Calu3 (cell line): ENCODE measurements at regions not wholly inside any gene's neighbourhood (a gene's known extent, or its start where the extent isn't known, plus 50 kb on each side); places are given as distances from the start of the nearest gene placed in this dataset.
"Not testable (repeated sequence)": the region's sequence is repeated elsewhere in the genome, so short reads cannot be mapped to it uniquely, and the experiment has no call there.

ENCODE experiments used
- BruUV-seq: library from RNA; stranded (reverse); fragments of 400-500 nt; replicated peaks from 2 replicates; lab custom pipeline; 2021; lab: Mats Ljungman, UMichigan
- CTCF ChIA-PET: fragments of 300-600 bp; sonication (Branson Sonifier 250); formaldehyde crosslinking; loops from one replicate; lab custom pipeline; 2022; ENCODE audit warnings: antibody characterized with exemption; lab: Charles Lee
- DNase-seq: peaks from one replicate; pipeline ENCODE4 v3.0.0; 2022
- H3K27ac Mint-ChIP-seq: one replicate; pipeline ENCODE4 v1.8.0; 2022; ENCODE audit warnings: mixed read lengths; ENCODE audit not compliant: unreplicated experiment
- H3K27me3 Mint-ChIP-seq: one replicate; pipeline ENCODE4 v1.8.0; 2022; ENCODE audit warnings: mixed read lengths; ENCODE audit not compliant: unreplicated experiment
- H3K36me3 Mint-ChIP-seq: one replicate; pipeline ENCODE4 v1.8.0; 2022; ENCODE audit warnings: mild to moderate bottlenecking, moderate library complexity, mixed read lengths; ENCODE audit not compliant: insufficient read depth, unreplicated experiment
- H3K4me1 Mint-ChIP-seq: one replicate; pipeline ENCODE4 v1.8.0; 2022; ENCODE audit warnings: mild to moderate bottlenecking, low read depth, mixed read lengths; ENCODE audit not compliant: unreplicated experiment
- H3K4me3 Mint-ChIP-seq: one replicate; pipeline ENCODE4 v1.8.0; 2022; ENCODE audit warnings: mild to moderate bottlenecking, low read depth, moderate library complexity, mixed read lengths; ENCODE audit not compliant: unreplicated experiment
- H3K9me3 Mint-ChIP-seq: one replicate; pipeline ENCODE4 v1.8.0; 2022; ENCODE audit warnings: low read depth, mixed read lengths; ENCODE audit not compliant: unreplicated experiment
- CTCF ChIP-seq: fragments of 200-600 bp; IDR thresholded peaks from one replicate; pipeline ENCODE4 v1.8.0; 2022; ENCODE audit warnings: antibody characterized with exemption; ENCODE audit not compliant: unreplicated experiment
- intact Hi-C: fragments of 100-400 bp; cut with micrococcal nuclease; formaldehyde crosslinking; loops from one replicate; pipeline ENCODE4 v1.10.0; 2022; ENCODE audit not compliant: unreplicated experiment

DNA sequence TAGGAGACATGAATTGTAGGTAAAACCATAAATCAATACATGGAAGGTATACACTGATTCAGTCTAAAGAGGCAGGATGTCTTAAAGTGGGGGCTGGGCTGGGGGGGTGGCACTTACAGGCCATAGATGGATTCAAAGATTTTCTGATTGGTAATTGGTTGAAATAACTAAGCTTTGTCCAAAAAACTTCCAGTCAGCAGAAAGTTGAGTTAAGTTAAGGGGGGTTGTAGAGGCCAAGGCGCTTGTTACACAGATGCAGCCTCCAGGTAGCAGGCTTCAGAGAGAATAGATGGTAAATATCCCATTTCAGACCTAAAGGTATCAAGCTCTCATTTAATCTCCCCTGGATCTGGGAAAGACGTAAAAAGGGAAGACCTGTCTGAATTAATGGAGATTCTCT lies 233.6 kb upstream of the NRXN1 start:
- H3K27ac Mint-ChIP-seq: no peak overlapping the region
- TF ChIP-seq CTCF: no peak
- DNase-seq: no peak
- no peaks in the 10 kb centered on the region for H3K9me3 Mint-ChIP-seq
- no TSS peak for BruUV-seq
- H3K4me1 Mint-ChIP-seq: no peaks in the 10 kb centered on the region
- no peaks in the 10 kb centered on the region for H3K27me3 Mint-ChIP-seq
- no peak overlapping the region for H3K4me3 Mint-ChIP-seq
- intact Hi-C loops: no loop called here
- CTCF ChIA-PET: no interaction called here
- no peaks in the 10 kb centered on the region for H3K36me3 Mint-ChIP-seq

GRCh38 chr2:51263951-51264350 lies 232.0 kb upstream of the NRXN1 start:
- no peaks in the 10 kb centered on the region for H3K9me3 Mint-ChIP-seq
- H3K27ac Mint-ChIP-seq: no peak overlapping the region
- DNase-seq: no peak
- no peaks in the 10 kb centered on the region for H3K36me3 Mint-ChIP-seq
- no TSS peak for BruUV-seq
- TF ChIP-seq CTCF: no peak
- no peaks in the 10 kb centered on the region for H3K27me3 Mint-ChIP-seq
- intact Hi-C loops: no loop called here
- H3K4me1 Mint-ChIP-seq: no peaks in the 10 kb centered on the region
- no peak overlapping the region for H3K4me3 Mint-ChIP-seq
- CTCF ChIA-PET: no interaction called here

- CTCF ChIA-PET, H3K4me3 Mint-ChIP-seq, H3K27me3 Mint-ChIP-seq, intact Hi-C loops, BruUV-seq, H3K9me3 Mint-ChIP-seq, DNase-seq, H3K4me1 Mint-ChIP-seq, H3K36me3 Mint-ChIP-seq, H3K27ac Mint-ChIP-seq: not testable (repeated sequence)
These were observed 231.2 kb upstream of the NRXN1 start for GRCh38 chr2:51263101-51263500.

DNA sequence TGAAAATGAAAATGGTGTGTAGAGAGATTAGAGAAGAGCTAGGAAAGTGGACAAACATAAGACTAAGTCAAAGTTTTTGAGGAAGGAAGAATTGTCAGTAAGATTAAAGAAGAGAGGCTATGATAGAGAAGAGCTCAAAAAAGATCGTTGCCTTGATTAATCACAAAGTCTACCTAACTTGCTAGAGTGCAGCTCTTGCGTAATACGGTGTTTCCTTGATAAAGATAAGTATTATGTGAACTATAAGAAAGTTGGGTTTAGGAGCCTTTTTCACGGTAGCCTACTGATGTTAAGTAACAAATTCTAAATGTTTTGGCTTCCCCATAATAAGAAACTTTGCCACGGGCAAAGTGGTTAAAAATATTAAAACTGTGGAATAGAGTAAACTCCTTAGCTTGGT lies 226.4 kb upstream of the NRXN1 start:
- no peak for DNase-seq
- TF ChIP-seq CTCF: no peak
- Mint-ChIP-seq H3K4me1 (no peaks in the 10 kb centered on the region), H3K4me3 (no peak overlapping the region), H3K36me3 (no peaks in the 10 kb centered on the region), H3K27ac (no peak overlapping the region), H3K9me3 (peaks cover 3% of the 10 kb centered on the region), H3K27me3 (no peaks in the 10 kb centered on the region)
- intact Hi-C loops: no loop called here
- BruUV-seq: no TSS peak
- CTCF ChIA-PET: interaction anchor here (0.7 kb wide), 1 partner anchor 17 kb away, joined by 5 read pairs; no protein-coding TSS in a partner anchor

DNA sequence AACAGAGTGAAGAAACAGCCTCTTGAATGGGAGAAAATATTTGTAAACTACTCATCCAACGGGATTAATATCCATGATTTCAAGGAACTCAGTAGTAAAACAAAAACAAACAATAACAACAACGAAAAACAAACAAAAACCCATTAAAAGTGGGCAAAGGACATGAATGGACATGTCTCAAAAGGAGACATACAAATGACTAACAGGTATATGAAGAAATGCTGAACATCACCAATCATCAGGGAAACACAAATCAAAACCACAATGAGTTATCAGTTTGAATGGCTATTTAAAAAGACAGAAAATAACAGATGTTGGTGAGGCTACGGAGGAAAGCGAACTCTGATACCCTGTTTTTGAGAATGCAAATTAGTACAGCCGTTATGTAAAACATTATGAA lies 224.8 kb upstream of the NRXN1 start:
- no peak overlapping the region for H3K27ac Mint-ChIP-seq
- peaks cover 3% of the 10 kb centered on the region for H3K9me3 Mint-ChIP-seq
- CTCF ChIA-PET: no interaction called here
- H3K27me3 Mint-ChIP-seq: no peaks in the 10 kb centered on the region
- no peak for DNase-seq
- no peak overlapping the region for H3K4me3 Mint-ChIP-seq
- H3K4me1 Mint-ChIP-seq: no peaks in the 10 kb centered on the region
- no peak for TF ChIP-seq CTCF
- no peaks in the 10 kb centered on the region for H3K36me3 Mint-ChIP-seq
- BruUV-seq: no TSS peak
- intact Hi-C loops: no loop called here
